Astrocyte (in vitro differentiated cells and primary cell): ENCODE measurements at regions not wholly inside any gene's neighbourhood (a gene's known extent, or its start where the extent isn't known, plus 50 kb on each side); places are given as distances from the start of the nearest gene placed in this dataset.

Experiments
- EZH2 ChIP-seq: IDR thresholded peaks from 2 replicates; pipeline ENCODE4 v1.6.1; 2012; ENCODE audit warnings: mild to moderate bottlenecking, low read length, inconsistent platforms; ENCODE audit not compliant: insufficient read depth
- TF ChIP-seq, protein P1 (sequence below): IDR thresholded peaks from 2 replicates; pipeline ENCODE4 v1.5.1; 2011; ENCODE audit warnings: low read depth, mild to moderate bottlenecking, inconsistent platforms, low read length, moderate library complexity; ENCODE audit not compliant: insufficient read depth

DNA sequence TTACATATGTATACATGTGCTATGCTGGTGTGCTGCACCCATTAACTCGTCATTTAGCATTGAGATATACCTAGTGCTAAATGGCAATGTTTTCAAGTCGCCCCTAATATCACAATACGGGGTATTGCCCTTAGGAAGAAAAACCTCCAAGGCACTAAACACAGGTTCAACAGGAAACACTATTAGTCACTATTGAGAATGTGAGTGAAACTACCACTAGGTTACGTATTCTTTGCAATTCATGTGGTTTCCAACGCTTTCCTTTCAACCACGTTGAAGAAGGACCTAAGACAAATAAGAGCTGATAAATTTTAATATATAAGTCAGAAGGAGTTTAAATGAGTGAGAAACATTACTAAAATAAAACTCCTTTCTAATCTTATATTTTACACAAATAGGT, 134.7 kb upstream of the SPANXN4 start:
- TF ChIP-seq EZH2: no peak
- TF ChIP-seq, protein P1, sequence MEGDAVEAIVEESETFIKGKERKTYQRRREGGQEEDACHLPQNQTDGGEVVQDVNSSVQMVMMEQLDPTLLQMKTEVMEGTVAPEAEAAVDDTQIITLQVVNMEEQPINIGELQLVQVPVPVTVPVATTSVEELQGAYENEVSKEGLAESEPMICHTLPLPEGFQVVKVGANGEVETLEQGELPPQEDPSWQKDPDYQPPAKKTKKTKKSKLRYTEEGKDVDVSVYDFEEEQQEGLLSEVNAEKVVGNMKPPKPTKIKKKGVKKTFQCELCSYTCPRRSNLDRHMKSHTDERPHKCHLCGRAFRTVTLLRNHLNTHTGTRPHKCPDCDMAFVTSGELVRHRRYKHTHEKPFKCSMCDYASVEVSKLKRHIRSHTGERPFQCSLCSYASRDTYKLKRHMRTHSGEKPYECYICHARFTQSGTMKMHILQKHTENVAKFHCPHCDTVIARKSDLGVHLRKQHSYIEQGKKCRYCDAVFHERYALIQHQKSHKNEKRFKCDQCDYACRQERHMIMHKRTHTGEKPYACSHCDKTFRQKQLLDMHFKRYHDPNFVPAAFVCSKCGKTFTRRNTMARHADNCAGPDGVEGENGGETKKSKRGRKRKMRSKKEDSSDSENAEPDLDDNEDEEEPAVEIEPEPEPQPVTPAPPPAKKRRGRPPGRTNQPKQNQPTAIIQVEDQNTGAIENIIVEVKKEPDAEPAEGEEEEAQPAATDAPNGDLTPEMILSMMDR: no peak
